Frontal cortex (tissue), 3 donors: ENCODE measurements at regions not wholly inside any gene's neighbourhood (a gene's known extent, or its start where the extent isn't known, plus 50 kb on each side); places are given as distances from the start of the nearest gene placed in this dataset.

ENCODE experiments used
- DNase-seq, 2 donors: peaks; one replicate each; pipeline ENCODE4 v3.0.0; 2012; ENCODE audit warnings: low spot score in 2 of 2
- FAIRE-seq: peaks from 2 replicates; lab custom pipeline; 2012; peaks lifted over from hg19 to GRCh38; lab: Jason Lieb, UNC
- donor health status: control.
- donor health status: control.
- donor health status: control.

DNA sequence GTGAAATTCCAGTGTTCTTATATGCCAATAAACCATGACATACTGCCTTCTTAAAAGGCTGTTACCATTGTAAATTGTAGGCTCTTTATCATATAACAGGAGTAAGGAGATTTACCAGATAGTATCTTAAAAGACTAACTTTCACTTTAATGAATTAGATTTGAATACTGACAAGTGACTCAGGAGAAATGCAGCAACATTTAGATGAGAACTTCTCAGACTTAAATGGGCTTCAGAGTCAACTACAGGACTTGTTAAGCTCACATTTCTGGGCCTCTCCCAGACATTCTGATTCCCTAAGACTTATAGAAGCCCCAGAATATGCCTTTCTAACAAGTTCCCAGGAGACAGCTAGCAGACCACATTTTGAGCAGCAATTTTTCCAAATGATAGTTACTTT, 466.3 kb downstream of the ARL4A start:
- DNase-seq = no peak
- no peak for FAIRE-seq

- no peak for FAIRE-seq
Observed at GRCh38 chr7:13155188-13155587, 467.8 kb downstream of the ARL4A start.

GRCh38 chr7:13159003-13159402, 471.6 kb downstream of the ARL4A start:
- FAIRE-seq = no peak

More at GRCh38 chr7:13155188-13155587, 467.8 kb downstream of the ARL4A start:
- DNase-seq = no peak

GRCh38 chr7:13159467-13160184, 472.2 kb downstream of the ARL4A start:
- FAIRE-seq = no peak
- no peak for DNase-seq

More at GRCh38 chr7:13159003-13159402, 471.6 kb downstream of the ARL4A start:
- DNase-seq = no peak

DNA sequence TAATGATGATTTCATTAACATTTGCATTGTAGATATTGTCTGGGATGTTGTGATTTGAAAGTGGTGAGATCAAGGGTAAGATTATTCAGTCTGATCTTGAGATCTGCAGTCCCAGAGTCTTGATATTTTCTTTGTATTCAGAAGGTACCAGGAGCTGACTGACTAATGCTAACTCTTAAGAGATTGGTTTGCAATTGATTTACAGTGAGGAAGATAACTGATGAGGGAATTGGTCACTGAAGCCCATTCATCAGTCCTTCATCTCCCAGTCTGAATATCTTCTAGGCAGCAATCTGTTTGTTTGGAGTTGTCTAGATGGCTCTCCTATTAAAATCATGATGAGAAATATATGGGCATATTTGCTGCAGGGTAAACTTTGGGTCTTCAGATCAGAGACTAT, 473.7 kb downstream of the ARL4A start:
- FAIRE-seq (no peak), DNase-seq (no peak)

GRCh38 chr7:13165854-13166253, 478.4 kb downstream of the ARL4A start:
- DNase-seq (no peak), FAIRE-seq (no peak)

GRCh38 chr7:13166801-13167200, 479.4 kb downstream of the ARL4A start:
- FAIRE-seq = no peak
- DNase-seq = no peak

DNA sequence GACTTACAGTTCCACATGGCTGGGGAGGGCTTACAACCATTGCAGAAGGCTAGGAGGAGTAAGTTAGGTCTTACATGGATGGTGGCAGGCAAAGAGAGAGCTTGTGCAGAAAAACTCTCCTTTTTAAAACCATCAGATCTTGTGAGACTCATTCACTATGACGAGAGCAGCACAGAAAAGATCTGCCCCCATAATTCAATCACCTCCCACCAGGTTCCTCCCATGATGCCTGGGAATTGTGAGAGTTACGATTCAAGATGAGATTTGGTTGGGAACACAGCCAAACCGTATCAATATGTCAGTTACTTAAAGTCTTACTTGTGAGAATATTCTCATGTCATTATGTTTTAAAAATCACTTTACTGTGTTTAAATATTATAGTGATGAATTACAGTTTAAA, 481.9 kb downstream of the ARL4A start:
- DNase-seq (no peak), FAIRE-seq (no peak)

GRCh38 chr7:13174991-13175390, 487.6 kb downstream of the ARL4A start:
- no peak for DNase-seq
- no peak for FAIRE-seq

DNA sequence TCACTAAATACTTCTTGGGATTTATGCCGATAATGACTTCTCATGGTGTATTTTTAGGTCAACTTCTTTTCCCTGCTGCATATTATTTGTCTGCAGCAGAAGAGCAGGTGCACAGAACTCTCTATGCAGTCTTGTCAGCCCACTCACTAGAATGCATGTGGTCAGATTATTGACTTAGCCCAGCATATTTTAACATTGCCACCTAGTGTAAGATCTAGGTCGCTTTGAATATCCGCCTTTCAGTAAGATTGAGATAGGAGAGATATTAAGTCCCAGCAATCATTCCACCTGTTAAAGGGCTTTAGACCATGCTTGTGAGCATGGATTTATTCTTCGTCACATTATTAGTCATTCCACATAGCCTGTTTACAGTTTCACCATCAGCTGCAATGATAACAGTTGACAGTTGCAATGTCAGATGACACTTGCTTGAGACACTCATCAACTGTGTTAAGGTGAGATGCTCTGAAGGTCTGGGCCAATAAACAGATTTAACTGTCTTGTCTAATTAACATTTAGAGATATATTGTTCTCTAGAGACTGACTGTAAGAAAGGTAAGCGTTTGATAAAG, 491.7 kb downstream of the ARL4A start:
- FAIRE-seq (no peak), DNase-seq (no peak)

- DNase-seq (no peak), FAIRE-seq (no peak)
Observed at GRCh38 chr7:13179775-13180523, 492.5 kb downstream of the ARL4A start.

- no peak for DNase-seq
Observed at GRCh38 chr7:13181216-13181615, 493.8 kb downstream of the ARL4A start.

GRCh38 chr7:13185139-13185538, 497.7 kb downstream of the ARL4A start:
- DNase-seq (no peak), FAIRE-seq (no peak)

More at GRCh38 chr7:13181216-13181615, 493.8 kb downstream of the ARL4A start:
- no peak for FAIRE-seq

- FAIRE-seq (no peak), DNase-seq (no peak)
Observed at GRCh38 chr7:13188236-13188805, 500.9 kb downstream of the ARL4A start.

DNA sequence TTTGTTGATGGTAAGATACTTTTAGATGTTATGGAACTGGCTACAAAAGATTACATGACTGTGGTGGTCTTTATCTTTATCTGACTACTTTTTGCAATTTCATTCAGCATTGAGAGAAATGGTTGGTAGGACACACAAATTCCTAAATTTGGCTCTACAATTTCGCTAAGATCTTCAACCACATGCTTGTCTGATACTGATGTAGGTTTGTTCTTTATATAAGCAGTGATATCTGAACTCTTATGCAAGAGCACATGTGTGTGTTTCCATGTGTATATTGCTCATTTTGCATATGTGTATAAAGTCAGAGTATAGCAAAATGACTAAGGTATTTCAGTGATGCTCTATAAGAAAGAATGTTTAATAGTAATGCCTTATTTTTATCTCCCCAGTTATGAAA, 501.5 kb downstream of the ARL4A start:
- no peak for FAIRE-seq
- no peak for DNase-seq

DNA sequence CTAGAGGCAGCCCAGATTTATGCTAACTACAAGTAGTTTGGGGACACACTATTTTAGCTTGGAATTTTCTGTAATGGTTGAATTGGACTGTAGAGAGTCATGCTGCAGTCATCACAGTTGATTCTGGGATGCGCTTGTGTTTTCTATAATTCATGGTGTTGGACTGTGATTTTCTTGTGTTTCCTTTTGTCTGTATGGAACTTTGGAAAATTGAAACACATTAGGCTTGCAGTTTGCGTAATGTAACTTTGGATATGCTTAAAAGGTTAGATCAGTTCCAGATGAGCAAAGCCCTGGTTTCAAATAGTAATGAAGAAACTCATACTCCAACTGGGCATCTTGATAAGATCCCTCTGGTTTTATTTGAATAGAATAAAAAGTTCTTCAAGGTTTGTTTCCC, 502.2 kb downstream of the ARL4A start:
- no peak for FAIRE-seq
- no peak for DNase-seq

- DNase-seq = no peak
- FAIRE-seq = no peak
Observed at GRCh38 chr7:13197501-13197900, 510.1 kb downstream of the ARL4A start.

- no peak for FAIRE-seq
Observed at GRCh38 chr7:13198036-13198435, 510.6 kb downstream of the ARL4A start.

GRCh38 chr7:13198727-13199126, 511.3 kb downstream of the ARL4A start:
- DNase-seq (no peak), FAIRE-seq (no peak)

More at GRCh38 chr7:13198036-13198435, 510.6 kb downstream of the ARL4A start:
- no peak for DNase-seq

DNA sequence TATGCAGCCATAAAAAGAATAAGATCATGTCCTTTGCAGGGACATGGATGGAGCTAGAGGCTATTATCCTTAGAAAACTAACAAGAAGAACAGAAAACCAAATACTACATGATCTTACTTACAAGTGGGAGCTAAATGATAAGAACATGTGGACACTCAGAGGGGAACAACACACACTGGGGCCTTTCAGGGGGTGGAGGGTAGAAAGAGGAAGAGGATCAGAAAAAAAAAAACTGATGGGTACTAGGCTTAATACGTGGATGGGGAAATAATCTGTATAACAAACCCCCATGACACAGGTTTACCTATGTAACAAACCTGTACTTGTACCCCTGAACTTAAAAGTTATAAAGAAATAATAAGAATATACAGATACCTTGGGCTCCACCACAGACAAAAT, 514.2 kb downstream of the ARL4A start:
- no peak for FAIRE-seq

GRCh38 chr7:13217768-13218167, 530.3 kb downstream of the ARL4A start:
- FAIRE-seq (no peak), DNase-seq (no peak)

More for the DNA sequence above, 514.2 kb downstream of the ARL4A start:
- no peak for DNase-seq
